MCF 10A (cell line): ENCODE measurements at regions not wholly inside any gene's neighbourhood (a gene's known extent, or its start where the extent isn't known, plus 50 kb on each side); places are given as distances from the start of the nearest gene placed in this dataset.

Source experiments
- BruUV-seq: library from RNA; stranded (reverse); fragments of 400-500 nt; replicated peaks from 2 replicates; lab custom pipeline; 2021; lab: Mats Ljungman, UMichigan
- CTCF ChIA-PET: fragments of 300-600 bp; sonication (Branson Sonifier 250); formaldehyde crosslinking; extraction: SDS; loops from one replicate; lab custom pipeline; 2021; ENCODE audit warnings: antibody characterized with exemption, inconsistent platforms; lab: Yijun Ruan, JAX
- POLR2A ChIA-PET: fragments of 300-600, 350-650 bp; sonication (Branson Sonifier 250); formaldehyde crosslinking; extraction: SDS; loops from one replicate; lab custom pipeline; 2020; ENCODE audit warnings: antibody characterized with exemption, inconsistent platforms; lab: Yijun Ruan, JAX
- DNase-seq: peaks from one replicate; pipeline ENCODE4 v3.0.0-alpha.2; 2018; ENCODE audit not compliant: unreplicated experiment
- H3K27ac Mint-ChIP-seq: one replicate; pipeline ENCODE4 v1.8.0; 2022; ENCODE audit warnings: mild to moderate bottlenecking, low read depth, mixed read lengths; ENCODE audit not compliant: unreplicated experiment
- H3K27me3 Mint-ChIP-seq: one replicate; pipeline ENCODE4 v1.8.0; 2022; ENCODE audit warnings: mixed read lengths; ENCODE audit not compliant: insufficient read depth, unreplicated experiment
- H3K36me3 Mint-ChIP-seq: one replicate; pipeline ENCODE4 v1.8.0; 2022; ENCODE audit warnings: mild to moderate bottlenecking, moderate library complexity, mixed read lengths; ENCODE audit not compliant: insufficient read depth, unreplicated experiment
- H3K4me1 Mint-ChIP-seq: one replicate; pipeline ENCODE4 v1.8.0; 2022; ENCODE audit warnings: mixed read lengths; ENCODE audit not compliant: insufficient read depth, unreplicated experiment
- H3K4me3 Mint-ChIP-seq: one replicate; pipeline ENCODE4 v1.8.0; 2022; ENCODE audit warnings: mild to moderate bottlenecking, moderate library complexity, mixed read lengths; ENCODE audit not compliant: unreplicated experiment
- H3K9me3 Mint-ChIP-seq: one replicate; pipeline ENCODE4 v1.8.0; 2022; ENCODE audit warnings: mixed read lengths; ENCODE audit not compliant: unreplicated experiment
- CTCF ChIP-seq: fragments of 200-600 bp; IDR thresholded peaks from one replicate; pipeline ENCODE4 v1.8.0; 2022; ENCODE audit warnings: antibody characterized with exemption, mild to moderate bottlenecking; ENCODE audit not compliant: unreplicated experiment
- intact Hi-C: fragments of 100-400 bp; cut with micrococcal nuclease; formaldehyde crosslinking; loops from 2 replicates; pipeline ENCODE4 v1.14.1; 2022

GRCh38 chr7:149625947-149626392, 128.4 kb upstream of the ZNF746 start:
- Mint-ChIP-seq H3K27ac (no peak overlapping the region), H3K4me1 (peaks cover 21% of the 10 kb centered on the region), H3K9me3 (no peaks in the 10 kb centered on the region), H3K36me3 (peaks cover 21% of the 10 kb centered on the region), H3K27me3 (peaks cover 24% of the 10 kb centered on the region), H3K4me3 (peak overlapping the region; percentile 94)
- DNase-seq: peak; percentile 30
- ChIA-PET POLR2A (interaction anchor here (0.9 to 1.0 kb wide), 2 partner anchors 121 to 478 kb away, joined by 3 to 4 read pairs; partner anchors contain the start of gene ZNF398), CTCF (interaction anchor here (0.6 to 2.8 kb wide), 26 partner anchors 12 to 1625 kb away, joined by 3 to 11 read pairs (median 4); partner anchors contain the start of gene ZNF777)
- intact Hi-C loops: loop anchor here (1.0 kb wide), 1 partner anchor 316 kb away; no protein-coding TSS in a partner anchor
- BruUV-seq: no TSS peak
- no peak for TF ChIP-seq CTCF

- CTCF ChIA-PET: interaction anchor here (0.5 to 2.8 kb wide), 33 partner anchors 10 to 808 kb away, joined by 3 to 11 read pairs (median 4); partner anchors contain the start of gene ZNF777
- Mint-ChIP-seq H3K4me3 (peak overlapping the region; percentile 94), H3K27me3 (peaks cover 24% of the 10 kb centered on the region), H3K27ac (no peak overlapping the region), H3K36me3 (peaks cover 26% of the 10 kb centered on the region), H3K9me3 (no peaks in the 10 kb centered on the region), H3K4me1 (peaks cover 21% of the 10 kb centered on the region)
- BruUV-seq: no TSS peak
- peak; percentile 74 for DNase-seq
- TF ChIP-seq CTCF: peak; percentile 61
- intact Hi-C loops: loop anchor here (1.0 kb wide), 1 partner anchor 315 kb away; no protein-coding TSS in a partner anchor
- POLR2A ChIA-PET: interaction anchor here (0.6 to 2.1 kb wide), 8 partner anchors 9 to 478 kb away, joined by 3 to 6 read pairs (median 4); partner anchors contain the start of gene ZNF398
Measured at GRCh38 chr7:149625340-149625946, 127.8 kb upstream of the ZNF746 start.

- Mint-ChIP-seq H3K27me3 (peaks cover 24% of the 10 kb centered on the region), H3K9me3 (no peaks in the 10 kb centered on the region), H3K4me3 (peak overlapping the region; percentile 94), H3K36me3 (peaks cover 31% of the 10 kb centered on the region), H3K27ac (peak overlapping the region; percentile 78), H3K4me1 (peaks cover 21% of the 10 kb centered on the region)
- ChIA-PET POLR2A (interaction anchor here (0.6 to 2.1 kb wide), 16 partner anchors 10 to 429 kb away, joined by 3 to 6 read pairs (median 4); partner anchors contain the start of genes ZNF282 and ZNF783), CTCF (interaction anchor here (0.5 to 2.8 kb wide), 26 partner anchors 11 to 1378 kb away, joined by 3 to 11 read pairs (median 4); no protein-coding TSS in a partner anchor)
- TF ChIP-seq CTCF: peak; percentile 92
- no TSS peak for BruUV-seq
- intact Hi-C loops: loop anchor here (1.0 kb wide), 1 partner anchor 314 kb away; no protein-coding TSS in a partner anchor
- DNase-seq: peak; percentile 92
Measured at GRCh38 chr7:149624419-149625339, 127.1 kb upstream of the ZNF746 start.
